ENCODE measurements at regions not wholly inside any gene's neighbourhood (a gene's known extent, or its start where the extent isn't known, plus 50 kb on each side); places are given as distances from the start of the nearest gene placed in this dataset.
A peak's percentile ranks its signal among the peaks of the same experiment; 100 is the strongest.

- H3K27me3 ChIP-seq = no peaks in the 10 kb centered on the region
- no peak overlapping the region for H3K9ac ChIP-seq
- H3K4me2 ChIP-seq = no peak overlapping the region
- no peaks in the 10 kb centered on the region for H3K36me3 ChIP-seq
- no peaks in the 10 kb centered on the region for H4K20me1 ChIP-seq
- H3K9me3 ChIP-seq (replicated peaks in 1 of 11) = no peaks in the 10 kb centered on the region
- H3K4me3 ChIP-seq = no peak overlapping the region
- H3K27ac ChIP-seq = no peak overlapping the region
- no peak for TF ChIP-seq Cebpa-rat (IDR thresholded peaks at IDR 0.05)
- H3K4me1 ChIP-seq = peaks cover 0 to 7% (median 0%) of the 10 kb centered on the region in 10 experiments; a peak in 4 of 20 replicates
Measured at GRCh38 chr3:168191856-168192255, 96.1 kb upstream of the GOLIM4 start.

DNA sequence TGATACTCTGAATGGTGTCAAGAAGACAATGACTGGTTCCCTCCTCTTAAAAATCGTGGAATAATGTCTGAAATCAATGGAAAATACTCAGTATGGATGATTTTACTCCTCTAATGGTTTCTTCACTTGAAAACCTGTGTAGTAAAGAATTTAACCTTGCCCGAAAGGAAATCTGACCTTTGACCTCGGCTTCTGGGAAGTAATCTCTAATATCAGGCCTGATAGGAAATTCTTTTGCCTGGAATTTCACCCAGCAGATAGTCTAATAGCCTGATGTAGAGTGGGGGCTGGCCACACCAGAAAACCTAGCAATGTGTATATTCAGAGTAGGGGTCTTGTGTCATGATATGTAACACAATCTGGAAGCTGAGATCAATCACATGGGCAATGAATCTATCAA is 91.5 kb upstream of the GOLIM4 start:
- Histone ChIP-seq H3K9ac (no peak overlapping the region), H3K4me1 (no peaks in the 10 kb centered on the region), H3K36me3 (no peaks in the 10 kb centered on the region), H4K20me1 (no peaks in the 10 kb centered on the region), H3K27ac (no peak overlapping the region), H3K9me3 (replicated peaks in 1 of 11) (no peaks in the 10 kb centered on the region), H3K4me3 (no peak overlapping the region), H3K4me2 (no peak overlapping the region), H3K27me3 (no peaks in the 10 kb centered on the region)
- TF ChIP-seq Cebpa-rat (IDR thresholded peaks at IDR 0.05) = no peak

- Histone ChIP-seq H3K4me2 (no peak overlapping the region), H3K27me3 (no peaks in the 10 kb centered on the region), H3K4me1 (no peaks in the 10 kb centered on the region), H4K20me1 (no peaks in the 10 kb centered on the region), H3K36me3 (no peaks in the 10 kb centered on the region), H3K4me3 (no peak overlapping the region), H3K9ac (no peak overlapping the region), H3K27ac (no peak overlapping the region), H3K9me3 (replicated peaks in 1 of 11) (no peaks in the 10 kb centered on the region)
- TF ChIP-seq Cebpa-rat (IDR thresholded peaks at IDR 0.05) = no peak
Measured at GRCh38 chr3:168186293-168186983, 90.7 kb upstream of the GOLIM4 start.

GRCh38 chr3:168183774-168184173 is 88.0 kb upstream of the GOLIM4 start:
- H3K4me2 ChIP-seq = no peak overlapping the region
- H3K4me1 ChIP-seq = no peaks in the 10 kb centered on the region
- H3K27me3 ChIP-seq = no peaks in the 10 kb centered on the region
- no peaks in the 10 kb centered on the region for H4K20me1 ChIP-seq
- H3K9me3 ChIP-seq (replicated peaks in 1 of 11) = no peaks in the 10 kb centered on the region
- TF ChIP-seq Cebpa-rat (IDR thresholded peaks at IDR 0.05) = no peak
- H3K36me3 ChIP-seq = no peaks in the 10 kb centered on the region
- no peak overlapping the region for H3K4me3 ChIP-seq
- H3K27ac ChIP-seq = no peak overlapping the region
- no peak overlapping the region for H3K9ac ChIP-seq

DNA sequence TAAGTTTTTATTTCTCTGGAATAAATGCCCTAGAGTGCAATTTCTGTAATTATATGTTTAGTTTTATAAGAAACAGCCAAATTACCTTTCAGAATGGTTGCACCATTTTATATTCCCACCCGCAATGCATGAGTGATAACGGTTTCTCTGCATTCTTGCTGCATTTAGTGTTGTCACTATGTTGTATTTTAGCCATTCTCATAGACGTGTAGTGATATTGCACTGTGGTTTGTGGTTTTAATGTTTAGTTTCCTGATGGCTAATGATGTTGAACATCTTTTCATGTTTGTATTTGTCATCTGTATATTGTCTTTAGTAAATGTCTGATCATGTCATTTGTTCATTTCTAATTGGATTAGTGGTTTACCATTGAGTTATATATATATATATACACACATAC is 73.0 kb upstream of the GOLIM4 start:
- Histone ChIP-seq H3K9ac (no peak overlapping the region), H4K20me1 (no peaks in the 10 kb centered on the region; a peak in 1 of 22 replicates), H3K36me3 (no peaks in the 10 kb centered on the region), H3K4me3 (no peak overlapping the region), H3K27ac (no peak overlapping the region), H3K4me1 (peaks cover 0 to 16% (median 4%) of the 10 kb centered on the region in 10 experiments; a peak in 10 of 20 replicates), H3K4me2 (peak overlapping the region in 5 of 11 experiments; percentile 9 to 53 (median 20); a peak in 7 of 22 replicates), H3K27me3 (no peaks in the 10 kb centered on the region), H3K9me3 (replicated peaks in 1 of 11) (no peaks in the 10 kb centered on the region)
- no peak for TF ChIP-seq Cebpa-rat (IDR thresholded peaks at IDR 0.05)

- peak overlapping the region in 1 of 11 experiments; percentile 20; a peak in 1 of 22 replicates for H3K9ac ChIP-seq
- peak overlapping the region in 5 of 11 experiments; percentile 14 to 52 (median 21); a peak in 4 of 22 replicates for H3K4me2 ChIP-seq
- H3K4me1 ChIP-seq = peaks cover 0 to 16% (median 4%) of the 10 kb centered on the region in 10 experiments; a peak in 10 of 20 replicates
- no peaks in the 10 kb centered on the region for H3K36me3 ChIP-seq
- H3K27ac ChIP-seq = peak overlapping the region in 2 of 11 experiments; percentile 13 to 29; a peak in 2 of 22 replicates
- TF ChIP-seq Cebpa-rat (IDR thresholded peaks at IDR 0.05) = no peak
- H3K4me3 ChIP-seq = no peak overlapping the region
- no peaks in the 10 kb centered on the region for H3K9me3 ChIP-seq (replicated peaks in 1 of 11)
- no peaks in the 10 kb centered on the region for H3K27me3 ChIP-seq
- no peaks in the 10 kb centered on the region; a peak in 1 of 22 replicates for H4K20me1 ChIP-seq
Measured at GRCh38 chr3:168165390-168166269, 69.9 kb upstream of the GOLIM4 start.

DNA sequence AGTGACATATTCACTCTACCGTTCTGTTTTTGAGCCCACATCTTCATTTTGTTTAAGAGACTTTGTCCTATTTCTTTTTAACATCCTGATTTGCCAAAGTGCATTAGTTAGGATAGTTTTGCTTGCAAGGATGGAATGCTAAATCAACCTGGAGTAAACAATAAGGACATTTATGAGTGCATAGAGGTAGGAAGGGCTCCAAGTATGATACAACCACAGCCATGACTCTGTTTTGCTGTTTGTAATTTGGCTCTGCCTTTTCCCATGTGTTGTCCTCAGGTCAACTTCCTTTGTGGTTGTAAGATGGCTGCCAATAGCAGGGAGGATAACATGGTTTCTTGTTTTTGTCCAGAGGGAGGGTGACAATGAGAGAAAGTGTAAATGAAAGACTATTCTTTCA is 66.4 kb upstream of the GOLIM4 start:
- no peaks in the 10 kb centered on the region for H3K36me3 ChIP-seq
- no peak for TF ChIP-seq Cebpa-rat (IDR thresholded peaks at IDR 0.05)
- H3K9ac ChIP-seq = no peak overlapping the region
- H3K4me2 ChIP-seq = no peak overlapping the region
- no peaks in the 10 kb centered on the region for H3K27me3 ChIP-seq
- peaks cover 0 to 8% (median under 1%) of the 10 kb centered on the region in 10 experiments; a peak in 8 of 20 replicates for H3K4me1 ChIP-seq
- no peaks in the 10 kb centered on the region for H4K20me1 ChIP-seq
- no peaks in the 10 kb centered on the region for H3K9me3 ChIP-seq (replicated peaks in 1 of 11)
- H3K27ac ChIP-seq = no peak overlapping the region
- no peak overlapping the region for H3K4me3 ChIP-seq

GRCh38 chr3:168161696-168162095 is 66.0 kb upstream of the GOLIM4 start:
- H4K20me1 ChIP-seq = no peaks in the 10 kb centered on the region
- no peaks in the 10 kb centered on the region for H3K36me3 ChIP-seq
- TF ChIP-seq Cebpa-rat (IDR thresholded peaks at IDR 0.05) = no peak
- peaks cover 2 to 13% (median 5%) of the 10 kb centered on the region in 10 experiments; a peak in 14 of 20 replicates for H3K4me1 ChIP-seq
- no peak overlapping the region for H3K4me2 ChIP-seq
- H3K27ac ChIP-seq = no peak overlapping the region
- H3K4me3 ChIP-seq = no peak overlapping the region
- H3K9ac ChIP-seq = no peak overlapping the region
- no peaks in the 10 kb centered on the region for H3K9me3 ChIP-seq (replicated peaks in 1 of 11)
- no peaks in the 10 kb centered on the region for H3K27me3 ChIP-seq

DNA sequence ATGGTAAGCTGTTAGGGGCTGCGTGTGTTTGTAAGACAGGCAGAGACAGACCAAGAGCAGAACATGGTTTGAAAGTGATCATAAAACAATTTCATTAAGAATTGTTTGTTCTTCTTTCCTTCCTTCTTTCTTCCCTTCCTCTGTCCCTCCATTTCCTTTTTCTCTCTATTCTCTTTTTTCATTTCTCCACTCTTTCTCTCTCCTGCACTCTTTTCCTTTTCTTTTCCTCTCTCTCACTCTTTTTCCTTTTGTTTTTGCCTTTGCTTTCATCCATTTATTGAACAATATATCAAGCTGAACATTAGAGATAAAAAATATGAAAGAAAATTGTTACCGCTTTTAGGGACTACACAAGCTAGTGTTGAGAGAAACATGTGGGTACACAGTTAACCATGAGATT is 62.2 kb upstream of the GOLIM4 start:
- H3K9me3 ChIP-seq (replicated peaks in 1 of 11) = peaks cover 9 to 22% (median 15%) of the 10 kb centered on the region in 11 experiments
- H3K9ac ChIP-seq = no peak overlapping the region
- peaks cover 8 to 35% (median 11%) of the 10 kb centered on the region in 10 experiments; a peak in 16 of 20 replicates for H3K4me1 ChIP-seq
- H3K4me3 ChIP-seq = no peak overlapping the region
- no peaks in the 10 kb centered on the region for H4K20me1 ChIP-seq
- no peaks in the 10 kb centered on the region for H3K27me3 ChIP-seq
- H3K27ac ChIP-seq = no peak overlapping the region
- H3K4me2 ChIP-seq = no peak overlapping the region; a peak in 1 of 22 replicates
- TF ChIP-seq Cebpa-rat (IDR thresholded peaks at IDR 0.05) = no peak
- H3K36me3 ChIP-seq = no peaks in the 10 kb centered on the region; a peak in 1 of 22 replicates
